HG02678 (cell line): ENCODE measurements at regions not wholly inside any gene's neighbourhood (a gene's known extent, or its start where the extent isn't known, plus 50 kb on each side); places are given as distances from the start of the nearest gene placed in this dataset.
"Not testable (repeated sequence)": the region's sequence is repeated elsewhere in the genome, so short reads cannot be mapped to it uniquely, and the experiment has no call there.

ENCODE experiments used
- ATAC-seq: cut with Tn5 transposase; IDR thresholded peaks from one replicate; pipeline ENCODE4 v1.9.1; 2021; ENCODE audit warnings: mild to moderate bottlenecking, moderate library complexity; ENCODE audit not compliant: unreplicated experiment

DNA sequence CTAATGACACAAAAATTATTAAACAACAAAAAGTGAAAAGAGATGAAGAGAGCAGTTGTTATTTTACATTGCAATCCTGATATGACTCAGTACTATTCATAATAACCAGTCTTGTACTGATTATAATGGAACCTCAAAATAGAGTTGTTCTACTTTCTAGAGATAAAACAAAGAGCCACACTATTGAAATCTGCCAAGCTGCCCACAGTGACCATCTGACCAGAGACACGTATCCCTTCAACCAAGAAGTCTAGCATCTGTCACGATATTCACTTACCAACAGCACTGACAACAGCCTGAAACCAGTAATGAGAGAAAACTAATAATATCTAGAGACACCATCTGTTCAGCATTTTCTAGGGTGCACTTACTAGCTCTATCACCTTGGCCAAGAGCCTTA lies 466.7 kb downstream of the NKX6-1 start:
- ATAC-seq, result peak; percentile 72

GRCh38 chr4:84031401-84031800 lies 467.7 kb downstream of the NKX6-1 start:
- ATAC-seq, result peak; percentile 52

GRCh38 chr4:84028340-84028739 lies 470.8 kb downstream of the NKX6-1 start:
- no peak for ATAC-seq

GRCh38 chr4:84024405-84024804 lies 474.7 kb downstream of the NKX6-1 start:
- ATAC-seq, result no peak

GRCh38 chr4:84022564-84022963 lies 476.5 kb downstream of the NKX6-1 start:
- no peak for ATAC-seq

DNA sequence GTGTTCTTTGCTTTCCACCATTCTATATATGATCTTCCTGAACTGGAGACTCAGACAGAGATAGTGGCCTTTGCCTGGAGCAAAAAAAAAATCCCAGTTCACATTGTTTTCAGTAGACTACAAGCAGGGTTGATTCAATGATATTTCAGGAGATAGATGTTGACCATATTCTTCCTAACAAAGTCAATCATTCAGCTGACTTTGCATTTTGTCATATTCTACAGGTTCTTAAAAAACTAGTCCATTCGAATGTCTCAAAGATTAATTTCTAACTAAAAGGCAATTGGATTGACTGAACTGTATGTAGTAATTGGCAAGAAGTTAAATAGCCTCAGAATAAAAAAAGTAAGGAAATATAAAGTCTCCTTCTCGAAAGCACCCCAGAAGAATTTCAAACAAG lies 479.5 kb downstream of the NKX6-1 start:
- ATAC-seq, result no peak

GRCh38 chr4:84003046-84003445 lies 467.1 kb downstream of the GPAT3 start:
- no peak for ATAC-seq

DNA sequence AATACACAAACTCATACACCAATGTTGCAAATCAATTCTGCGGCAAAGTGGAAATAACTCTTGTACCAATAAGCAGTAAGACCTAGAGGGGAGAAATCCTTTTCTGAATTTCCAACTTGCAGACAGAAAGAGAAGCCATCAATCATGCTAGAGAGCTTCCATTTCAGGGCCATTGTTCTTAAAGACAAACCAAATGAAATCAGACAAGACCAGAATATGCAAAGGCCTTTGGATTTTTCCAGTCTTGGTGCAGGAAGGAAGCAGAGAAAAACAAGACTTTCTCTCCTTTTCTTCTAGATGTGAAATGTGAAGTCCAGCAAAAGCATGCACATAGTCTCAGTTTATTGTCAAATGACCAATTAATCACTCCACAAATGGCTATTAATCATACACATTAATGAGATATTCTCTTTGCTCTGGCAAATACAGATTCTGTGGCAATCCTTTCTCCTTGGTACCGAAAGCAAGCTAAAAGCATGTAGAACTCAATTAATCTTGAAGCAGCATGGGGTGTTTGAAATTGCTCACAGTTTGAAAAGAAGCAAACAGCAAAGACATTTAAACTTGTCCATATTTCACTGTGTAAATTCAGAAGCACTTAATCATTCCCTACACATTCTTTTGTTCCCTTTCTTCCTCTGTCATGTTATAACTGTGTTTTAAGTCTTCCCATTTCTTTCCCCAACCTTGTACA lies 466.1 kb downstream of the GPAT3 start:
- ATAC-seq, result no peak

GRCh38 chr4:83996254-83996653 lies 460.3 kb downstream of the GPAT3 start:
- ATAC-seq, result no peak

DNA sequence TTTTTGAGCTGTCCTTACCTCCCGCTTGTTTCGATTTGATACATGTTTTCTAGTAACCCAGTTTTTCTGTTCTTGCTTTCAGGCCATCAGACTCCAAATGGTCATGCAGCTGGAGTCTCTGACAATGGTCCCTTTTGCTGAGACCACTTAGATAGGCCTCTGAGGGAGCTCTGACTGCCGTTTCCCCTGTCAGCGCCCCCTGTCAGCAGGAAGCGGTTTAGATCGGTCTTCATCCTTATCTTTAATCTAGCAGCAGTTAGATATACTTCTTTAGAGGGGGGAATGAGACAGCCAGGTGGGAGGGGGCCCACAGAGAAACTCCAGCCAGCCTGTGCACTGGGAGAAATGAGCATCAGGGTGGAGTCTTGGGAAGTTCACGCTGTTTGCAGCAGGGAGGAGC lies 457.9 kb downstream of the GPAT3 start:
- no peak for ATAC-seq

DNA sequence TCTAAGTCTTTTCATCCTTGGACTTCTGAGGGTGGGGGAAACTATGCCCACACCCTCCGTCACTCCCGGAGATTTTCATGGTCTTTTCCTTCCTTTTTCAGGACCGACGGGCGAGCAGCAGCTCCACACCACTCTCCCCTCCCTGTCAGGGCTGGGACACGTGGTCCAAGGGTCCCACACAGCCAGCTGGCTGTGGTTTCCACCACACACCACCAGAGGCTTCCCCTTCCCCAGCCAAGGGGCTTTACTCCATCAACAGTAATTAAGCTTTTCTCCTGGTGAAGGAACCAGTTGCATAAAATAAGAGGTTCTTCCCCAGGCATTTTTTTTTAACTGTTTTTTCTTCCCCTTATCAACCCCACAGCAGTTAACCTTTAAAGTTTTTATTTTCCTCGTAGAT lies 453.9 kb downstream of the GPAT3 start:
- ATAC-seq, result no peak

DNA sequence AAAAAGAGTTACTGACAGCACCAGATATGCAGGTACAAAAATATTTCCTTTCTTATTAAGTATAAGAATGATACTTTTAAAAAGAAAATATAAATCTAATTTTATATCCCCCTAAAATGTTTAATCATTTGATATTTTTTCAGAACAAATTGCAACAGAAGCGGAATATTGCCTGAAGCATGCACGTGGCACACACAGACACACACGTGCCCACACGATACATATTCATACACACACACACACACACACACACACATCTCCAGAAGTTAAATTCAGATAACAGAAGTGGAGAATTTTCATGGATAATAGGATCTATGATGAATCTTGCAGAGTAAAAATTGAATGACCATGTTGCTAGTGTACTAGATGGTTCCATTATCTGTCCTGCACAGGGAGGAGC lies 445.2 kb downstream of the GPAT3 start:
- ATAC-seq, result no peak

GRCh38 chr4:83979773-83980172 lies 443.9 kb downstream of the GPAT3 start:
- no peak for ATAC-seq

- no peak for ATAC-seq
Measured at GRCh38 chr4:83974111-83974780, 438.3 kb downstream of the GPAT3 start.

GRCh38 chr4:83964996-83965541 lies 429.2 kb downstream of the GPAT3 start:
- no peak for ATAC-seq

DNA sequence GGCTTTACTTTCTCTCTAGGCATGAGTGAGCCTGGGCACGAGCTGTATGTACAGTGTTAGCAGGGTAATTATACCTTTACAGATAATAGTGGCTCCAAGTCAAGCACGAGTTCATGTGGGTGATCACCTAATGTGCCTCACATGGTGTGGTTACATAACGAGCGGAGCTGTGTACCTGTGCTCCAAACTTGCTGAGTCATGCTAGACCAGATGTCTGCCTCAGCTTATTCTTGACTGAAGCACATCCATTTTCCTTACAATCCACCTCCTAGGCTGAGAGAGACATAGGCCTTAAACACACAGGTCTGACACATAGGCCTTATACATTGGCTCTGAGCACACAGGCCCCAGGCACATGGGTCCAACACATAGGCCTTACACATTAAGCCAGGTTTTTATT lies 426.6 kb downstream of the GPAT3 start:
- no peak for ATAC-seq

- no peak for ATAC-seq
Measured at GRCh38 chr4:83961575-83961974, 425.7 kb downstream of the GPAT3 start.

DNA sequence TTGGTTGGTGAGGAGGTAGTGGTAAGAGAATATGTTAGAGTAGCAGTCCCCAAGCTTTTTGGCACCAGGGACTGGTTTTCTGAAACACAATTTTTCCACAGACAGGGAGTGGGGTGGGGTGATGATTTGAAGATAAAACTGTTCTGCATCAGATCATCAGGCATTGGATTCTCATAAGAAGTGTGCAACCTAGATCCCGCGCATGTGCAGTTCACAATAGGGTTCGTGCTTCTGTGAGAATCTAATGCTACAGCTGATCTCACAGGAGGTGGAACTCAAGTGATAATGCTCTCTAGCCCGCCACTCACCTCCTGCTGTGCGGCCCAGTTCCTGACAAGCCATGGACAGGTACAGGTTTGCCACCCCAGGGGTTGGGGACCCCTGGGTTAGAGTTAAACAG lies 423.3 kb downstream of the GPAT3 start:
- no peak for ATAC-seq

DNA sequence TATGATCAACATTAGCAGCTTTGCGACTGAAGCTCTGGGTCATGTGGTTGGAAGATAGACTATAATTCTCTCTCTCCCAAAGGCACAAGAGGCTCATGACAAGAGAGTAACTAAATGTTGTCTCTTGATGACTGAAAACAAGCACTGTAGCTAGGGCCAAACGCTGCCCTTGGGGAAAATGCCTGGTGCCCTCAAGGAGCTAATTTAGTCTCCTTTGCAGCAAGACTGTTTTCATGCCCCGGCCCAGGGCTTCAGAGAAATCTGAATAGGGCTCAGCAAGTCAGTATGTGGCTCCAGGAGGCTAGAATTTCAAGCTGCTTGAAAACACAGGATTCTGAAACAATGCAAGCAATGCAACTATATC lies 411.9 kb downstream of the GPAT3 start:
- ATAC-seq, result no peak

- no peak for ATAC-seq
Measured at GRCh38 chr4:83947125-83947829, 411.4 kb downstream of the GPAT3 start.

- ATAC-seq, result not testable (repeated sequence)
Measured at GRCh38 chr4:83943691-83944090, 407.8 kb downstream of the GPAT3 start.
